ENCODE measurements at regions not wholly inside any gene's neighbourhood (a gene's known extent, or its start where the extent isn't known, plus 50 kb on each side); places are given as distances from the start of the nearest gene placed in this dataset.
"Not testable (repeated sequence)": the region's sequence is repeated elsewhere in the genome, so short reads cannot be mapped to it uniquely, and the experiment has no call there.

DNA sequence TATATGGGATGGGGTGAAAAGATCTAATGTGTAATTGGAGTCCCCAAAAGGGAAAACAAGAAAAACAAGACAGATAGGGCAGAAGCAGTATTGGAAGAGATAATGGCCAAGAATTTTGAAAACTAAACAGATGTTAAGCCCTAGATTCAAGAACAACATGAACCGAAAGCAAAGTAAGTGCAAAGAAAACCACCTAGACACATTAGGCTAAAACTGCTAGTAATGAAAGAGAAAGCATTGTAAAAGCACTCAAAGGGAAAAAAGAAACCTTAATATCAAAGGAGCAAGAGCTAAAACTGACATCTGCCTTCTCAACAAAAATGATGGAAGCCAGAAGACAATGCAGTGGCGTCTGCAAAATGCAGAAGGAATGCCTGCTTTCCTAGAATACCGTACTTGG lies 91.0 kb downstream of the CDRT15L2 start:
- not testable (repeated sequence) for ATAC-seq; H3K36me3 Mint-ChIP-seq (ENCODE audit: low read depth); H3K27me3 Mint-ChIP-seq; H3K4me1 Mint-ChIP-seq; H3K9me3 Mint-ChIP-seq; H3K4me3 Mint-ChIP-seq; H3K27ac Mint-ChIP-seq; DNase-seq

- not testable (repeated sequence) for H3K27me3 Mint-ChIP-seq; ATAC-seq; H3K36me3 Mint-ChIP-seq (ENCODE audit: low read depth); H3K4me3 Mint-ChIP-seq; DNase-seq; H3K27ac Mint-ChIP-seq; H3K4me1 Mint-ChIP-seq; H3K9me3 Mint-ChIP-seq
Observed at GRCh38 chr17:20674374-20674773, 94.8 kb downstream of the CDRT15L2 start.

- not testable (repeated sequence) for H3K9me3 Mint-ChIP-seq; ATAC-seq; DNase-seq; H3K27me3 Mint-ChIP-seq; H3K27ac Mint-ChIP-seq; H3K36me3 Mint-ChIP-seq (ENCODE audit: low read depth); H3K4me1 Mint-ChIP-seq; H3K4me3 Mint-ChIP-seq
Observed at GRCh38 chr17:20675707-20676106, 96.2 kb downstream of the CDRT15L2 start.

- DNase-seq; H3K9me3 Mint-ChIP-seq; H3K27me3 Mint-ChIP-seq; H3K27ac Mint-ChIP-seq; H3K4me3 Mint-ChIP-seq; ATAC-seq; H3K36me3 Mint-ChIP-seq (ENCODE audit: low read depth); H3K4me1 Mint-ChIP-seq: not testable (repeated sequence)
Observed at GRCh38 chr17:20676656-20677055, 97.1 kb downstream of the CDRT15L2 start.

GRCh38 chr17:20677469-20677868 lies 97.9 kb downstream of the CDRT15L2 start:
- H3K4me1 Mint-ChIP-seq, H3K27ac Mint-ChIP-seq: not testable (repeated sequence)

GRCh38 chr17:20678424-20678823 lies 98.9 kb downstream of the CDRT15L2 start:
- not testable (repeated sequence) for H3K36me3 Mint-ChIP-seq (ENCODE audit: low read depth); ATAC-seq; H3K4me1 Mint-ChIP-seq; DNase-seq; H3K27me3 Mint-ChIP-seq; H3K4me3 Mint-ChIP-seq; H3K27ac Mint-ChIP-seq; H3K9me3 Mint-ChIP-seq

More at GRCh38 chr17:20677469-20677868, 97.9 kb downstream of the CDRT15L2 start:
- ATAC-seq; DNase-seq; H3K27me3 Mint-ChIP-seq; H3K36me3 Mint-ChIP-seq (ENCODE audit: low read depth); H3K4me3 Mint-ChIP-seq; H3K9me3 Mint-ChIP-seq: not testable (repeated sequence)

- H3K27ac Mint-ChIP-seq; H3K4me1 Mint-ChIP-seq; H3K4me3 Mint-ChIP-seq; DNase-seq; ATAC-seq; H3K27me3 Mint-ChIP-seq; H3K36me3 Mint-ChIP-seq (ENCODE audit: low read depth); H3K9me3 Mint-ChIP-seq: not testable (repeated sequence)
Observed at GRCh38 chr17:20681746-20682722, 102.5 kb downstream of the CDRT15L2 start.

DNA sequence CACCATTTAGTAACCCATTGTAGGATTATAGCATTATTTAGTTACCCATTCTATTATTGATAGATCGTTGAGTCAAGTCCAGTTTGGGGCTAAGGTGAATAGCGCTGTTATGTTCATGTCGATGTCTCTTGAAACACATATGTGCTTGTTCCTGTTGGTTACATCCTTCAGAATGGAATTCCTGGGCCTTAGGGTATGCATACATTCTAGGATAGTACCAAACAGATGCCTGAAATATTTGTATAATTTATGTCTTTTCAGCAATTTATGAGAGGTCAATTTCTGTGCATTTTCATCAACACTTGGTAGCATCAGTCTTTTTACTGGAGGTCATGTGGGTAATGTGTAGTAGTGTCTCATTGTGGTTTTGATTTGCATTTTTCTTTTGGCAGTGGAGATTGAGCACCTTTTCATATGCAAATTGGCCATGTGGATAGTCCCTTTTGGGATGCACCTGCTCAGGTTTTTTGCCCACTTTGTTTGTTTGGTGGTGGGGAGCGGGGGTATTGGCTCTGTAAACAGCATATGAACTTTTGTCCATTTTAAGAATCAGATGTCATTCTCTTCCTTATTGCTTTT lies 104.2 kb downstream of the CDRT15L2 start:
- DNase-seq; H3K4me1 Mint-ChIP-seq; H3K27me3 Mint-ChIP-seq; H3K9me3 Mint-ChIP-seq; H3K36me3 Mint-ChIP-seq (ENCODE audit: low read depth); H3K27ac Mint-ChIP-seq; H3K4me3 Mint-ChIP-seq; ATAC-seq: not testable (repeated sequence)

- H3K4me3 Mint-ChIP-seq; H3K36me3 Mint-ChIP-seq (ENCODE audit: low read depth); ATAC-seq; H3K27me3 Mint-ChIP-seq; DNase-seq; H3K9me3 Mint-ChIP-seq; H3K4me1 Mint-ChIP-seq; H3K27ac Mint-ChIP-seq: not testable (repeated sequence)
Observed at GRCh38 chr17:20684975-20685374, 105.5 kb downstream of the CDRT15L2 start.

DNA sequence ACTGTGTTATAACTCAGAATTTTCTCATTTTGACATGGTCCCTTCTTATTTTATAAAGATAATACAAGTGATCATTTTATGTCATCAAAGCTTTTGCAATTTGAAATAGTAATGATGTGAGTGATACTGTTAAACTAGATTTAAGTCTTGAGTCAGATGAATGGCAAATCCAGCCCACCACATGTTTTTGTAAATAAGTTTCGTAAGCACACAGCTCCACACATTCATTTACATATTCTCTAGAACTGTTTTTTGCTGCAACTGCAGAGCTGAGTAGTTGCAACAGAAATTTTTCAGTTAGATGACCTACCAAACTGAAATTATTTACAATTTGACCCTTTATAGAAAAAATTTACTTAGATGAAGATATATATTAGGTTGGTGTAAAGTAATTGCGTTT lies 108.1 kb downstream of the CDRT15L2 start:
- H3K36me3 Mint-ChIP-seq (ENCODE audit: low read depth); H3K4me3 Mint-ChIP-seq; ATAC-seq: not testable (repeated sequence)

GRCh38 chr17:20689170-20689749 lies 109.7 kb downstream of the CDRT15L2 start:
- H3K4me3 Mint-ChIP-seq; H3K36me3 Mint-ChIP-seq (ENCODE audit: low read depth); ATAC-seq; H3K27me3 Mint-ChIP-seq; H3K4me1 Mint-ChIP-seq; H3K9me3 Mint-ChIP-seq; DNase-seq; H3K27ac Mint-ChIP-seq: not testable (repeated sequence)

More for the DNA sequence above, 108.1 kb downstream of the CDRT15L2 start:
- H3K9me3 Mint-ChIP-seq, DNase-seq, H3K27me3 Mint-ChIP-seq, H3K27ac Mint-ChIP-seq, H3K4me1 Mint-ChIP-seq: not testable (repeated sequence)

DNA sequence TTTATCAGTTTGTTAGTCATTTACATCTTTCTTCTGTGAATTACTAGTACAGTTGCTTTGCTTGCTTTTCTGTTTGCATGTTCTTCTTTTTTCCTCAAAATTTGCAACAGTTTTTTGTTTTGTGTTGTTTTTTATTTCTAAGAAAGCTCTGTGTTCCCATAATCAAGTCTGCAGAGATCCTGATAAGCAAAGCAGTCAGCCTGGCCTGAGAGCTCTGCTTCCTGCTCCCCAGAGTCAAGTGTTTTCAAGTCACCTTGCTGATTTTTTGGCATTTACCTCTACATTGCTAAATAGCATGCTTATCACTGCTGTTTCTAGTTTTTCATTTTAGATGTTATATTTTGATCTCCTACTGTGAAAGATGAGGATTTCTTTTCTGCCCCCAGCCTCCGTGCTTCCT lies 113.2 kb downstream of the CDRT15L2 start:
- not testable (repeated sequence) for H3K27ac Mint-ChIP-seq; H3K9me3 Mint-ChIP-seq; H3K36me3 Mint-ChIP-seq (ENCODE audit: low read depth); ATAC-seq; H3K4me3 Mint-ChIP-seq; H3K27me3 Mint-ChIP-seq; DNase-seq; H3K4me1 Mint-ChIP-seq

DNA sequence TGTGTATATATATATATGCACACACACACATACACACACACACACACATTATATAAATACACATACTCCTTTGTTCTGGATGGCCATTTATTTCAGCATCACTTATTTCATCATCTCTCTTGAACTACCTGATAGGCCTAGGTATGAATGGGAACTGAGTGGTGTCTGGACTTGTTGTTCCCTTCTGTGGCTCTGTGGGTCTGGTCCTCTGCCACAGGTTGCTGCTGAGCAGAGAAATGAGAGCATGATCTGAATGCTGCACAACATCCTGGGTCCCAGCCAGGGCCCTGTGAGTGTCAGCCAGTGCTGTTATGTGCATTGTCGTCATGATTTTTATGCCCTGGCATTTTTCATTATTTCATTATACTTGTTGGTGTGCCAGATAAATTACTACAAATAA lies 116.3 kb downstream of the CDRT15L2 start:
- not testable (repeated sequence) for H3K27ac Mint-ChIP-seq

DNA sequence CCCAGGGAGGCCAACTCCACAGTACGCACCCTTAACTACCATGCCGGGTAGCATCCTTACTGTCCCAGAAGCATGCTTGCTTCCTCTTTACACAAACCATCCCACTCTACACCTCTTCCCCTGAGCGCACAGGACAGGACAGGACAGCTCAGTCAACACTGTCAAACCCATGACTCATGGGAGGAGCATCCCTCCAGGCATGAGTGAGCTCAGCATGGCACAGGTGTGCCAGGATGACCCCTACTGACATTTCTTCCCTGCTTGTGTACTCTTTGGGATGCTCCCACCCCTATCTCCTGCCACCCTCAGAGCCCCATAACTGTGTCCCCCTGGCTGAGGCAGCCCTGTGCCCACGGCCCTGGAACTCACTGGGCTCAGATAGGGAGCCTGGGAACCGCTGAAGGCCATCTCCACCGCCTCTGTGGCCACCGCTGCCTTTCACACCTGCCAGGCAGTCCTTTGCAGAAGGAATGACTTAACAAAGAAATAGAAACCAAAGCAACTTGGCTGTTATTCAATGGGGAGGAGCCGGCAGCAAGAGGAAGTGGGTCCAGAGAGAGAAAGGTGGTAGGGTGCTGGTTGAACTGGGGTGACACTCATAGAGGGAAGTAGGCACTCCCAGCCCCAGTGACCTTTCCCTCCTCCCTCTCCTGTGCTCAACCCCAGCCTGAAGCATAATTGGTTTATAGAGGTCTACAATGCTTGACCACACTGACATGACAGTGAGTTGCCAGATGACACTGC lies 119.1 kb downstream of the CDRT15L2 start:
- not testable (repeated sequence) for H3K27me3 Mint-ChIP-seq; H3K27ac Mint-ChIP-seq; H3K9me3 Mint-ChIP-seq; DNase-seq; H3K36me3 Mint-ChIP-seq (ENCODE audit: low read depth)
- peak overlapping the region; percentile 55 for H3K4me3 Mint-ChIP-seq
- ATAC-seq, result peak; percentile 67
- H3K4me1 Mint-ChIP-seq, result peaks cover 20% of the 10 kb centered on the region

More for the DNA sequence above, 116.3 kb downstream of the CDRT15L2 start:
- not testable (repeated sequence) for ATAC-seq; H3K27me3 Mint-ChIP-seq; H3K9me3 Mint-ChIP-seq; H3K4me3 Mint-ChIP-seq; DNase-seq; H3K36me3 Mint-ChIP-seq (ENCODE audit: low read depth)
- peaks cover 25% of the 10 kb centered on the region for H3K4me1 Mint-ChIP-seq

All from activated naive CD8-positive, alpha-beta T cell treated with anti-CD3 and anti-CD28 coated beads, Interleukin-2, amount 50 U/mL, for 24 hours (primary cell).